ENCODE measurements at regions not wholly inside any gene's neighbourhood (a gene's known extent, or its start where the extent isn't known, plus 50 kb on each side); places are given as distances from the start of the nearest gene placed in this dataset.

GRCh38 chr17:53721101-53721500 lies 101.6 kb upstream of the KIF2B start:
- Histone ChIP-seq H3K4me1 (ENCODE audit: control insufficient read depth in 1 of 2, insufficient read depth in 2 of 2, low read length in 2 of 2) (no peaks in the 10 kb centered on the region), H3K9ac (ENCODE audit: low read length) (no peak overlapping the region), H3K4me2 (ENCODE audit: low read length) (no peak overlapping the region), H3K79me2 (ENCODE audit: insufficient read depth, low read length) (no peaks in the 10 kb centered on the region), H2AFZ (ENCODE audit: low read depth, low read length, poor library complexity, severe bottlenecking) (no peak overlapping the region), H3K36me3 (ENCODE audit: control insufficient read depth in 1 of 2, insufficient read depth in 2 of 2, low read length in 2 of 2) (no peaks in the 10 kb centered on the region), H3K27ac (ENCODE audit: low read depth, low read length) (no peak overlapping the region), H4K20me1 (ENCODE audit: insufficient read depth) (no peaks in the 10 kb centered on the region), H3K27me3 (ENCODE audit: insufficient read depth, low read length) (no peaks in the 10 kb centered on the region), H3K9me2 (ENCODE audit: insufficient read depth) (no peaks in the 10 kb centered on the region), H3K4me3 (replicated peaks in 1 of 2; ENCODE audit: low read depth in 1 of 2, low read length in 2 of 2) (no peak overlapping the region), H3K9me3 (ENCODE audit: control insufficient read depth in 1 of 2, insufficient read depth in 1 of 2, low read depth in 1 of 2, low read length in 2 of 2) (peaks cover 35 to 58% of the 10 kb centered on the region in 2 experiments; a peak in 2 of 4 replicates)
- no peak for TF ChIP-seq ZFX (IDR thresholded peaks at IDR 0.05)
- no TSS peak for BruUV-seq (replicated peaks)
- no peak for DNase-seq (ENCODE audit: low read depth, low spot score)
- ChIA-PET POLR2A (no interaction called here), RAD21 (ENCODE audit: low non-redundant PET in 1 of 2, low total read pairs in 2 of 2, uncharacterized antibody in 2 of 2, unreplicated experiment in 2 of 2) (no interaction called here), CTCF (no interaction called here)
- intact Hi-C loops (cut with micrococcal nuclease): no loop called here
- ATAC-seq: no peak

- H3K4me1 ChIP-seq (ENCODE audit: control insufficient read depth in 1 of 2, insufficient read depth in 2 of 2, low read length in 2 of 2): no peaks in the 10 kb centered on the region
- H2AFZ ChIP-seq (ENCODE audit: low read depth, low read length, poor library complexity, severe bottlenecking): no peak overlapping the region
- TF ChIP-seq SIN3A (IDR thresholded peaks at IDR 0.05; ENCODE audit: low read depth): no peak
- TF ChIP-seq, protein P1, sequence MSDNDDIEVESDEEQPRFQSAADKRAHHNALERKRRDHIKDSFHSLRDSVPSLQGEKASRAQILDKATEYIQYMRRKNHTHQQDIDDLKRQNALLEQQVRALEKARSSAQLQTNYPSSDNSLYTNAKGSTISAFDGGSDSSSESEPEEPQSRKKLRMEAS (IDR thresholded peaks at IDR 0.05): no peak
- no peak for TF ChIP-seq EZH2phosphoT487 (IDR thresholded peaks at IDR 0.05; ENCODE audit: borderline replicate concordance)
- TF ChIP-seq ZFX (IDR thresholded peaks at IDR 0.05): no peak
- TF ChIP-seq, protein P2, sequence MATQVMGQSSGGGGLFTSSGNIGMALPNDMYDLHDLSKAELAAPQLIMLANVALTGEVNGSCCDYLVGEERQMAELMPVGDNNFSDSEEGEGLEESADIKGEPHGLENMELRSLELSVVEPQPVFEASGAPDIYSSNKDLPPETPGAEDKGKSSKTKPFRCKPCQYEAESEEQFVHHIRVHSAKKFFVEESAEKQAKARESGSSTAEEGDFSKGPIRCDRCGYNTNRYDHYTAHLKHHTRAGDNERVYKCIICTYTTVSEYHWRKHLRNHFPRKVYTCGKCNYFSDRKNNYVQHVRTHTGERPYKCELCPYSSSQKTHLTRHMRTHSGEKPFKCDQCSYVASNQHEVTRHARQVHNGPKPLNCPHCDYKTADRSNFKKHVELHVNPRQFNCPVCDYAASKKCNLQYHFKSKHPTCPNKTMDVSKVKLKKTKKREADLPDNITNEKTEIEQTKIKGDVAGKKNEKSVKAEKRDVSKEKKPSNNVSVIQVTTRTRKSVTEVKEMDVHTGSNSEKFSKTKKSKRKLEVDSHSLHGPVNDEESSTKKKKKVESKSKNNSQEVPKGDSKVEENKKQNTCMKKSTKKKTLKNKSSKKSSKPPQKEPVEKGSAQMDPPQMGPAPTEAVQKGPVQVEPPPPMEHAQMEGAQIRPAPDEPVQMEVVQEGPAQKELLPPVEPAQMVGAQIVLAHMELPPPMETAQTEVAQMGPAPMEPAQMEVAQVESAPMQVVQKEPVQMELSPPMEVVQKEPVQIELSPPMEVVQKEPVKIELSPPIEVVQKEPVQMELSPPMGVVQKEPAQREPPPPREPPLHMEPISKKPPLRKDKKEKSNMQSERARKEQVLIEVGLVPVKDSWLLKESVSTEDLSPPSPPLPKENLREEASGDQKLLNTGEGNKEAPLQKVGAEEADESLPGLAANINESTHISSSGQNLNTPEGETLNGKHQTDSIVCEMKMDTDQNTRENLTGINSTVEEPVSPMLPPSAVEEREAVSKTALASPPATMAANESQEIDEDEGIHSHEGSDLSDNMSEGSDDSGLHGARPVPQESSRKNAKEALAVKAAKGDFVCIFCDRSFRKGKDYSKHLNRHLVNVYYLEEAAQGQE (IDR thresholded peaks at IDR 0.05; ENCODE audit: low read depth): no peak
- TF ChIP-seq ZNF274 (IDR thresholded peaks at IDR 0.05; ENCODE audit: low read depth, low read length): no peak
- no peak for TF ChIP-seq EGR1 (IDR thresholded peaks at IDR 0.05; ENCODE audit: low read depth)
- no peak for TF ChIP-seq SP1 (IDR thresholded peaks at IDR 0.05; ENCODE audit: low read depth)
- no peak overlapping the region for H3K27ac ChIP-seq (ENCODE audit: low read depth, low read length)
- no peak overlapping the region for H3K9ac ChIP-seq (ENCODE audit: low read length)
- peaks cover 36 to 50% of the 10 kb centered on the region in 2 experiments; a peak in 3 of 4 replicates for H3K9me3 ChIP-seq (ENCODE audit: control insufficient read depth in 1 of 2, insufficient read depth in 1 of 2, low read depth in 1 of 2, low read length in 2 of 2)
- ATAC-seq (no peak), DNase-seq (ENCODE audit: low read depth, low spot score) (no peak)
- ChIA-PET POLR2A (no interaction called here), RAD21 (ENCODE audit: low non-redundant PET in 1 of 2, low total read pairs in 2 of 2, uncharacterized antibody in 2 of 2, unreplicated experiment in 2 of 2) (no interaction called here), CTCF (no interaction called here)
- no peaks in the 10 kb centered on the region for H3K9me2 ChIP-seq (ENCODE audit: insufficient read depth)
- no peaks in the 10 kb centered on the region for H3K36me3 ChIP-seq (ENCODE audit: control insufficient read depth in 1 of 2, insufficient read depth in 2 of 2, low read length in 2 of 2)
- BruUV-seq (replicated peaks): no TSS peak
- H3K4me2 ChIP-seq (ENCODE audit: low read length): no peak overlapping the region
- H3K27me3 ChIP-seq (ENCODE audit: insufficient read depth, low read length): no peaks in the 10 kb centered on the region
- H4K20me1 ChIP-seq (ENCODE audit: insufficient read depth): no peaks in the 10 kb centered on the region
- intact Hi-C loops (cut with micrococcal nuclease): no loop called here
- H3K79me2 ChIP-seq (ENCODE audit: insufficient read depth, low read length): no peaks in the 10 kb centered on the region
- H3K4me3 ChIP-seq (replicated peaks in 1 of 2; ENCODE audit: low read depth in 1 of 2, low read length in 2 of 2): no peak overlapping the region
Measured at GRCh38 chr17:53719229-53719628, 103.5 kb upstream of the KIF2B start.

Measured in HCT116 (cell line).